H9 (cell line): ENCODE measurements at regions not wholly inside any gene's neighbourhood (a gene's known extent, or its start where the extent isn't known, plus 50 kb on each side); places are given as distances from the start of the nearest gene placed in this dataset.

Experiments used
- DNase-seq: peaks from one replicate; pipeline ENCODE4 v3.0.0-alpha.2; 2017
- H2AFZ ChIP-seq: one replicate; pipeline ENCODE4 v1.6.1; 2013; ENCODE audit warnings: mild to moderate bottlenecking, low read length, control low read depth, moderate library complexity
- H2AK5ac ChIP-seq: 2 replicates; pipeline ENCODE4 v1.6.1; 2013; ENCODE audit warnings: low read length, control low read depth, mixed read lengths; ENCODE audit not compliant: insufficient read length
- H2BK120ac ChIP-seq: one replicate; pipeline ENCODE4 v1.6.1; 2013; ENCODE audit warnings: low read depth, mild to moderate bottlenecking, low read length, control low read depth, inconsistent platforms; ENCODE audit not compliant: poor library complexity, severe bottlenecking
- H2BK12ac ChIP-seq: 2 replicates; pipeline ENCODE4 v1.6.1; 2013; ENCODE audit warnings: low read length, control low read depth, mixed read lengths, low read depth; ENCODE audit not compliant: insufficient read length
- H2BK15ac ChIP-seq: 2 replicates; pipeline ENCODE4 v1.6.1; 2013; ENCODE audit warnings: low read depth, low read length, control low read depth
- H2BK20ac ChIP-seq: one replicate; pipeline ENCODE4 v1.6.1; 2013; ENCODE audit warnings: low read depth, mild to moderate bottlenecking, low read length, control low read depth, inconsistent platforms; ENCODE audit not compliant: poor library complexity, severe bottlenecking
- H2BK5ac ChIP-seq: 2 replicates; pipeline ENCODE4 v1.6.1; 2013; ENCODE audit warnings: low read length, control low read depth, mixed read lengths; ENCODE audit not compliant: insufficient read length
- H3K14ac ChIP-seq: 2 replicates; pipeline ENCODE4 v1.6.1; 2013; ENCODE audit warnings: low read length, control low read depth; ENCODE audit not compliant: insufficient read depth
- H3K18ac ChIP-seq: 2 replicates; pipeline ENCODE4 v1.6.1; 2013; ENCODE audit warnings: low read depth, mild to moderate bottlenecking, mixed read lengths, low read length, control low read depth; ENCODE audit not compliant: insufficient read length
- H3K23ac ChIP-seq: 2 replicates; pipeline ENCODE4 v1.6.1; 2013; ENCODE audit warnings: low read length, control low read depth, mixed read lengths, low read depth; ENCODE audit not compliant: insufficient read length
- H3K23me2 ChIP-seq: 2 replicates; pipeline ENCODE4 v1.6.1; 2013; ENCODE audit warnings: low read depth, mild to moderate bottlenecking, mixed read lengths, low read length, control low read depth; ENCODE audit not compliant: insufficient read length, poor library complexity, severe bottlenecking
- H3K27ac ChIP-seq: 2 replicates; pipeline ENCODE4 v1.5.1; 2013; ENCODE audit warnings: low read length, control low read depth, mixed read lengths, low read depth; ENCODE audit not compliant: insufficient read length
- H3K27me3 ChIP-seq: 2 replicates; pipeline ENCODE4 v1.6.1; 2013; ENCODE audit warnings: low read length, control low read depth, inconsistent platforms; ENCODE audit not compliant: insufficient read depth
- H3K4ac ChIP-seq: 2 replicates; pipeline ENCODE4 v1.6.1; 2013; ENCODE audit warnings: low read depth, mild to moderate bottlenecking, control low read depth, inconsistent platforms, low read length, moderate library complexity
- H3K4me1 ChIP-seq: 2 replicates; pipeline ENCODE4 v1.6.1; 2013; ENCODE audit warnings: low read length, control low read depth, inconsistent platforms; ENCODE audit not compliant: insufficient read depth
- H3K4me2 ChIP-seq: 2 replicates; pipeline ENCODE4 v1.6.1; 2013; ENCODE audit warnings: low read length, control low read depth, mixed read lengths; ENCODE audit not compliant: insufficient read length, insufficient read depth
- H3K56ac ChIP-seq: 2 replicates; pipeline ENCODE4 v1.6.1; 2013; ENCODE audit warnings: low read depth, mild to moderate bottlenecking, mixed read lengths, low read length, control low read depth; ENCODE audit not compliant: insufficient read length
- H3K79me1 ChIP-seq: 2 replicates; pipeline ENCODE4 v1.6.1; 2013; ENCODE audit warnings: low read depth, mild to moderate bottlenecking, moderate library complexity, low read length, control low read depth, inconsistent platforms; ENCODE audit not compliant: insufficient read depth, poor library complexity, severe bottlenecking
- H3K79me2 ChIP-seq: 2 replicates; pipeline ENCODE4 v1.6.1; 2013; ENCODE audit warnings: low read length, control low read depth, inconsistent platforms; ENCODE audit not compliant: insufficient read depth
- H3K9ac ChIP-seq: 2 replicates; pipeline ENCODE4 v1.6.1; 2013; ENCODE audit warnings: low read length, control low read depth, mixed read lengths; ENCODE audit not compliant: insufficient read length; ENCODE audit errors: extremely low read depth
- H3K9me3 ChIP-seq: one replicate; pipeline ENCODE4 v1.6.1; 2013; ENCODE audit warnings: low read depth, low read length, inconsistent platforms; ENCODE audit not compliant: control insufficient read depth
- H3T11ph ChIP-seq: one replicate; pipeline ENCODE4 v1.6.1; 2013; ENCODE audit warnings: mild to moderate bottlenecking, low read length, control low read depth, inconsistent platforms
- H4K20me1 ChIP-seq: one replicate; pipeline ENCODE4 v1.6.1; 2013; ENCODE audit not compliant: control insufficient read depth, insufficient read length, insufficient read depth
- H4K5ac ChIP-seq: 2 replicates; pipeline ENCODE4 v1.6.1; 2013; ENCODE audit warnings: low read depth, mild to moderate bottlenecking, mixed read lengths, low read length, control low read depth; ENCODE audit not compliant: insufficient read length
- H4K8ac ChIP-seq: replicated peaks from 2 replicates; pipeline ENCODE4 v1.6.1; 2013; ENCODE audit warnings: low read length, control low read depth, mixed read lengths, low read depth; ENCODE audit not compliant: insufficient read length
- H4K91ac ChIP-seq: 2 replicates; pipeline ENCODE4 v1.6.1; 2013; ENCODE audit warnings: low read depth, mild to moderate bottlenecking, moderate library complexity, mixed read lengths, low read length, control low read depth; ENCODE audit not compliant: insufficient read length
- H3K27ac Mint-ChIP-seq, 3 experiments: 2 replicates in 2 of 3; 3 replicates in 1 of 3; pipeline ENCODE4 v1.8.0; 2020 to 2021; ENCODE audit warnings: mixed read lengths in 3 of 3, mild to moderate bottlenecking in 1 of 3, moderate library complexity in 1 of 3
- H3K27me3 Mint-ChIP-seq: 2 replicates; pipeline ENCODE4 v1.8.0; 2021; ENCODE audit warnings: low read depth, mild to moderate bottlenecking, moderate library complexity, mixed read lengths
- H3K36me3 Mint-ChIP-seq, 3 experiments: 2 replicates in 2 of 3; 3 replicates in 1 of 3; pipeline ENCODE4 v1.8.0; 2020 to 2021; ENCODE audit warnings: low read depth in 3 of 3, mixed read lengths in 3 of 3; ENCODE audit not compliant: insufficient read depth in 1 of 3
- H3K4me1 Mint-ChIP-seq, 2 experiments: 2 replicates each; pipeline ENCODE4 v1.8.0; 2020; ENCODE audit warnings: mixed read lengths in 2 of 2
- H3K4me3 Mint-ChIP-seq, 2 experiments: 2 replicates in 1 of 2; 3 replicates in 1 of 2; pipeline ENCODE4 v1.8.0; 2020 to 2021; ENCODE audit warnings: mild to moderate bottlenecking in 2 of 2, mixed read lengths in 2 of 2, moderate library complexity in 1 of 2
- H3K9me3 Mint-ChIP-seq, 2 experiments: 2 replicates in 1 of 2; 3 replicates in 1 of 2; pipeline ENCODE4 v1.8.0; 2020; ENCODE audit warnings: mild to moderate bottlenecking in 2 of 2, mixed read lengths in 2 of 2, moderate library complexity in 1 of 2
- WGBS: extraction: QIAGEN DNeasy Blood & Tissue Kit; methylation state at CpG from one replicate; pipeline ENCODE4 v1.1.7; 2013; ENCODE audit warnings: missing lambda C conversion rate, low lambda C conversion rate, mixed read lengths; ENCODE audit not compliant: insufficient read length; ENCODE audit errors: extremely low coverage; 5-methylcytosine and 5-hydroxymethylcytosine counted together
- TF ChIP-seq, protein P1 (sequence below): fragments of 200-600 bp; sonication (generic); conservative IDR thresholded peaks from 3 replicates; pipeline ENCODE4 v1.8.0; 2021; ENCODE audit warnings: antibody characterized with exemption, mild to moderate bottlenecking

DNA sequence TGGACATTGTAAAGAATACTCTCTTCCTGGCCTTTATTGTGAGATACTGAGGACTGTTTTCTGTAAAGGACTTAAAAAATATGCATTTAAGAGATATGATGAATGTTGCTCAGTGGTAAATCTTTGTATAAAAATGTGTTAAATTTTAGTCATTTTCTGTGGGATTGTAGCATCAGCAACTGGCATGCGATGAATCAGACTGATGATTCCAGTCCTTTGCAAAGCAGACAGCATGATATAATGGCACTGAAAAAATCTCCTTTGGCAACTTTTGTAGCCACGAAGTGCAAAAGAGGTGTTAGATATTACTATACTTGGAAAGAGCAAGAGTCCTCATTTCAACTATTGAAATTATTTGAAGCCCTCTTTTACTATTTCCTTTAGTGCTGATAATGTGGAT is 678.7 kb downstream of the PLCL1 start:
- Histone ChIP-seq H3K4me2 (no peak overlapping the region), H2AK5ac (no peak overlapping the region), H3K4ac (no peak overlapping the region), H2BK12ac (no peak overlapping the region), H4K20me1 (no peaks in the 10 kb centered on the region), H3K18ac (no peak overlapping the region), H3K4me1 (no peaks in the 10 kb centered on the region), H4K91ac (no peak overlapping the region), H2AFZ (no peak overlapping the region), H2BK20ac (no peak overlapping the region), H2BK120ac (no peak overlapping the region), H4K8ac (no peak overlapping the region), H3K14ac (no peak overlapping the region), H3K9ac (no peak overlapping the region), H3K79me2 (no peaks in the 10 kb centered on the region), H3K79me1 (no peaks in the 10 kb centered on the region), H3K23ac (no peak overlapping the region), H4K5ac (no peak overlapping the region), H2BK5ac (no peak overlapping the region), H3K27me3 (no peaks in the 10 kb centered on the region), H2BK15ac (no peak overlapping the region), H3T11ph (no peak overlapping the region), H3K9me3 (no peaks in the 10 kb centered on the region), H3K23me2 (no peaks in the 10 kb centered on the region), H3K27ac (no peak overlapping the region), H3K56ac (no peak overlapping the region)
- no peak overlapping the region for H3K4me3 Mint-ChIP-seq
- TF ChIP-seq, protein P1, sequence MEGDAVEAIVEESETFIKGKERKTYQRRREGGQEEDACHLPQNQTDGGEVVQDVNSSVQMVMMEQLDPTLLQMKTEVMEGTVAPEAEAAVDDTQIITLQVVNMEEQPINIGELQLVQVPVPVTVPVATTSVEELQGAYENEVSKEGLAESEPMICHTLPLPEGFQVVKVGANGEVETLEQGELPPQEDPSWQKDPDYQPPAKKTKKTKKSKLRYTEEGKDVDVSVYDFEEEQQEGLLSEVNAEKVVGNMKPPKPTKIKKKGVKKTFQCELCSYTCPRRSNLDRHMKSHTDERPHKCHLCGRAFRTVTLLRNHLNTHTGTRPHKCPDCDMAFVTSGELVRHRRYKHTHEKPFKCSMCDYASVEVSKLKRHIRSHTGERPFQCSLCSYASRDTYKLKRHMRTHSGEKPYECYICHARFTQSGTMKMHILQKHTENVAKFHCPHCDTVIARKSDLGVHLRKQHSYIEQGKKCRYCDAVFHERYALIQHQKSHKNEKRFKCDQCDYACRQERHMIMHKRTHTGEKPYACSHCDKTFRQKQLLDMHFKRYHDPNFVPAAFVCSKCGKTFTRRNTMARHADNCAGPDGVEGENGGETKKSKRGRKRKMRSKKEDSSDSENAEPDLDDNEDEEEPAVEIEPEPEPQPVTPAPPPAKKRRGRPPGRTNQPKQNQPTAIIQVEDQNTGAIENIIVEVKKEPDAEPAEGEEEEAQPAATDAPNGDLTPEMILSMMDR, result no peak
- no peak overlapping the region for H3K27ac Mint-ChIP-seq
- H3K9me3 Mint-ChIP-seq, result no peaks in the 10 kb centered on the region
- no peaks in the 10 kb centered on the region for H3K4me1 Mint-ChIP-seq
- H3K36me3 Mint-ChIP-seq, result no peaks in the 10 kb centered on the region
- no peak for DNase-seq
- WGBS, result no CpG with 5 or more reads among the region's 2 CpGs
- H3K27me3 Mint-ChIP-seq, result no peaks in the 10 kb centered on the region
